NCI-H345 (cell line): ENCODE measurements at regions not wholly inside any gene's neighbourhood (a gene's known extent, or its start where the extent isn't known, plus 50 kb on each side); places are given as distances from the start of the nearest gene placed in this dataset.
"Not testable (repeated sequence)": the region's sequence is repeated elsewhere in the genome, so short reads cannot be mapped to it uniquely, and the experiment has no call there.

Experiments used
- DNase-seq: peaks from one replicate; lab custom pipeline; 2025; lab: John Stamatoyannopoulos, UW

- DNase-seq = not testable (repeated sequence)
Measured at GRCh38 chr4:102397056-102397455, 51.8 kb upstream of the SLC39A8 start.

- no peak for DNase-seq
Measured at GRCh38 chr4:102399021-102399420, 53.7 kb upstream of the SLC39A8 start.

GRCh38 chr4:102400898-102401297, 55.6 kb upstream of the SLC39A8 start:
- no peak for DNase-seq

- DNase-seq = no peak
Measured at GRCh38 chr4:102402223-102402622, 56.9 kb upstream of the SLC39A8 start.

GRCh38 chr4:102403116-102403515, 57.8 kb upstream of the SLC39A8 start:
- no peak for DNase-seq

- no peak for DNase-seq
Measured at GRCh38 chr4:102404431-102404969, 59.2 kb upstream of the SLC39A8 start.

- DNase-seq = no peak
Measured at GRCh38 chr4:102405821-102406401, 60.6 kb upstream of the SLC39A8 start.

GRCh38 chr4:102410884-102411283, 65.6 kb upstream of the SLC39A8 start:
- not testable (repeated sequence) for DNase-seq

- no peak for DNase-seq
Measured at GRCh38 chr4:102411408-102411807, 66.1 kb upstream of the SLC39A8 start.

GRCh38 chr4:102416765-102417164, 71.5 kb upstream of the SLC39A8 start:
- no peak for DNase-seq

GRCh38 chr4:102420563-102421398, 75.5 kb upstream of the SLC39A8 start:
- no peak for DNase-seq

GRCh38 chr4:102422843-102423242, 77.6 kb upstream of the SLC39A8 start:
- DNase-seq = no peak

- DNase-seq = no peak
Measured at GRCh38 chr4:102423375-102423774, 77.8 kb upstream of the NFKB1 start.

GRCh38 chr4:102427371-102427998, 73.7 kb upstream of the NFKB1 start:
- no peak for DNase-seq

GRCh38 chr4:102428122-102428521, 73.0 kb upstream of the NFKB1 start:
- DNase-seq = no peak

GRCh38 chr4:102429553-102429952, 71.6 kb upstream of the NFKB1 start:
- no peak for DNase-seq

GRCh38 chr4:102430461-102430910, 70.7 kb upstream of the NFKB1 start:
- DNase-seq = no peak

- no peak for DNase-seq
Measured at GRCh38 chr4:102431608-102431961, 69.6 kb upstream of the NFKB1 start.

GRCh38 chr4:102437111-102437510, 64.0 kb upstream of the NFKB1 start:
- DNase-seq = no peak

- DNase-seq = no peak
Measured at GRCh38 chr4:102438396-102439235, 62.5 kb upstream of the NFKB1 start.

GRCh38 chr4:102439236-102439614, 61.9 kb upstream of the NFKB1 start:
- DNase-seq = no peak

GRCh38 chr4:102439812-102440211, 61.3 kb upstream of the NFKB1 start:
- DNase-seq = no peak
